COLO668 (cell line): ENCODE measurements at regions not wholly inside any gene's neighbourhood (a gene's known extent, or its start where the extent isn't known, plus 50 kb on each side); places are given as distances from the start of the nearest gene placed in this dataset.

Experiments
- DNase-seq: peaks from one replicate; lab custom pipeline; 2025; ENCODE audit not compliant: unreplicated experiment; lab: John Stamatoyannopoulos, UW

DNA sequence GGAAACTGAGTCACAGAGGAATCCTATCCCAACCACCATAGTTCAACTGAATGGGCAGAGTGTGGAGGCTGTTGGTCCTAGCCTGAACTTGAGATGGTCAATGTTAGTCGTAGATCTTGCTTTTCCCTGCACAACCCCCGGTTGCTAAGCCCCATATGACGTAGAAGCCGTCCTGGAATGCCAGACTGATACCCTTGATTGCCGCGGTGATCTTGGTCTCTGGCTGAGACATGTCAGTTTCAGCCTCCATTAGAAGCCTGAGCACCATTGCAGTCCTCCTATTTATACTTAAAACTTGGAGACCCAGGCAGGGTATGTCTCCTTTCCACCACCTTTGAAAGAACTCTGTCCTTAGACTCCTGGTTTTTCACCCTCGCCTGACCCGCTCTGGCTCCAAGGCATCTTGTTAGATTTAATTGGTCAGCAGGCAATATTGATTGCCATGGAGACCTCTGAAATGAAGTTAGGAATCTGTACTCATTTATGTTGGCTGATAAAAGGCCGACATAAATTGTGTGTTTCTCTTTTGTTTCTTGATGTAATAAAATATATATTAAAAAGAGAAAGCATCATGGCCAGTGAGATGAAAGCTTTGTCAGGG is 53.4 kb downstream of the RPLP1 start:
- no peak for DNase-seq

DNA sequence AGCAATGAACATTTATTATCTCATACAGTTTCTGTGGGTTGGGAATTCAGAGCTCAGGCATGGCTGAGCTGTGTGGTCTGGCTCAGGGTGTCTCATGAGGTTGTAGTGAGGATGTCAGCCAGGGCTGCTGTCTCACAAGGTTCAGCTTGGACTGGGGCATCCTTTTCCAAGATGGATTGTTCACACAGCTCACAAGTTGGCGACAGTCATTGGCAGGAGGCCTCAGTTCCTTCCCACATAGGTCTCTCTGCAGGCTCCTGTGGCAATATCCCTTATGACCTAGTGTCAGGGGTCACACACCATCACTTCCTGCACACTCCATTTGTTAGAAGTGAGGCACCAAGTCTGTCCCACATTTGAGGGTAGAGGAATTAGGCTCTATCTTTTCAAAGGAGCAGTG is 56.0 kb downstream of the RPLP1 start:
- DNase-seq, result no peak

DNA sequence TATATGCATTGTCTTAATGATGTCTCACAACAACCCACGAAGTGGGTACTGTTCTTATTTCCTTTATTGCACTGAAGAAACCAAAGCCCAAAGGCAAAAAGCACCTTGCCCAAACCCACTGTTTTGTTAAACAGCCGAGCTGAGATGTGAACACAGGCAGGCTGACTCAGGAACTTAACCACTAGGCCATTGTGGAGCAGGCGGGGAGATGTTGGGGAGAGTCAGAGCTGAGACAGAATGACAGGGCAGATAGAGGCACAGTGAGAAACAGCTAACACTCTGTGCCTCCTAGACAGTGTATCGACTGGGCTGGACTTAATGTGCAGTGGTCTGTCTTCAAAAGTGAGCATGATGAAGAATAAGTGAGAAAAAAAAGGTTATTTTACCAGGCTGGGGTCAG is 56.5 kb downstream of the RPLP1 start:
- DNase-seq, result no peak

DNA sequence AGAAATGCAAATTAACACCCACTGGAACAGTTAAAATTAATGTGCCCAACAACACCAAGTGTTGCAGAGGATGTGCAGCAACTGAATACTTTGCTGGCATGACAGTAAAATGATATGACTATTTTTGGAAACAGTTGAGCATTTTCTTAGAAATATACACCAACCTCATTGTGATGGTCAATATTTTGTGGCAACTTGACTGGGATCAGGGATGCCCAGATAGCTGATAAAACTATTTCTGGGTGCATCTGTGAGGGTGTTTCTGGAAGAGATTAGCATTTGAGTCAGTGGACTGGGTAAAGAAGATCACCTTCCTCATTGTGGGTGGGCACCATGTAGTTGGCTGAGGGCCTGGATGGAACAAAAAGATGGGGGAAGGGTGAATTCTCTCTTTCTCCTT is 57.9 kb downstream of the RPLP1 start:
- no peak for DNase-seq

DNA sequence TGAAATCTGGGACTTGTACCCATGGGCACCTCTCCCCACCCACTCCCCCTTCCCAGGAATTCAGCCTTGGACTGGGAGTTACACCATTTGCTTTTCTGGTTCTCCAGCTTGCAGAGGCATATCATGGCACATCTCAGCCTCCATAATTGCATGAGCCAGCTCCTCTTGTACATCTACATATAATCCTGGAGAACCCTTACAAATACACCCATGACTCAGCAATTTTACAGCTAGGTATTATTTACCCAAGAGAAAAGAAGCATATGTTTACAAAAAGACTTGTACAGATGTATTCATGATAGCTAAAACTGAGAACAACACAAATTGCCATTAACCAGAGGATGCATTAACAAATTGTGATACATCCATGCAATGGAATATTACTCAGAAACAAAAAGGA is 58.4 kb downstream of the RPLP1 start:
- DNase-seq, result no peak

DNA sequence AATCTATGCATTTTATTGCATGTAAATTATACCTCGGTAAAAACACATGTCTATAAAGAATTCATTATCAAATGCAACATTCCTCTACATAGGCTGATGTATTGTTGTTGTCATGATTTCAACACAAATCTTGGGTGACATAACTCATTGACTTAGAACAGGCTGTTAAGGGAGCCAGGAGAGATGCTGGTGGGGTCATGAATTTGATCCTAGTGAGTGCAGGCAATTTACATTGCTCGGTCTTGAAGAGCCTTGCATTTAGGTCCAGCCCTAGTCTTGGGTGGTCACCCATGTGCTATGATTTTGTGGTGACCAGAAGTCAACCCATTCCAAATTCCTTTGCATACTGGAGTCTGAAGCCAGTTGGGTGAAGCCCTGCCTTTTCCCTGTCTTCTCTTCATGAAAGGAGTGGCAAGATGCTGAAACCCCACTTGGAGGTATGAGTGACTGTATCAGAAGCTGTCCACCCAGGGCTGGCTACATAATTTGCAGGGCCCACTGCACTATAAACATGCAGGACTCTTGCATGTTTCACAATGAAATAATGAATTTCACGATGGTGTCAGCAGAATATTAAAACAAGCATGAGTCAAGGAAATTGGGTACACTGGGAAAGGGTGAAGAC is 59.2 kb downstream of the RPLP1 start:
- DNase-seq, result no peak

DNA sequence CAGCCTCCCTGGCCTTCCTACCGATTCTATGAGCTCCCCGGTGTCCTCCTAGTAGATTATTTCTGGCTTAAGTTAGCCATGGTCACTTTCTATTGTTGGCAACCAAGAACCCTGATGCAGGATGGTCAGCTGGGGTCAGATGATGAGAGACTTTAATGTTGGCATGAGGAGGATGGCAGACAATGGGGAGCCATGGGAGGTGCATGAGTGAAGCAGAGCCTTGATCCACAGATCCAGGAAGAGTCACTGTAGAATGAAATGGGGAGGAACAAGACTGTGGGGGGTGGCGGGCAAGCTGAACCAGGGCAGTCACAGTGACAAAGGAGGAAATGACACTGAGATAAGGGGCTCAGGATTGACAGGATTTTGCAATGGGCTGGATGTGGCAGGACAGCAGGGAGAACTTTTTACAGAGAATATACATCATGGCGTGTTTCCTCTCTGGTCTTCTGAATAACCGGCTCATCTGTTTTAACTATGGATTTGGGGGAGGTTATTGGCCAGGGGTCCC is 60.9 kb downstream of the RPLP1 start:
- DNase-seq, result no peak

DNA sequence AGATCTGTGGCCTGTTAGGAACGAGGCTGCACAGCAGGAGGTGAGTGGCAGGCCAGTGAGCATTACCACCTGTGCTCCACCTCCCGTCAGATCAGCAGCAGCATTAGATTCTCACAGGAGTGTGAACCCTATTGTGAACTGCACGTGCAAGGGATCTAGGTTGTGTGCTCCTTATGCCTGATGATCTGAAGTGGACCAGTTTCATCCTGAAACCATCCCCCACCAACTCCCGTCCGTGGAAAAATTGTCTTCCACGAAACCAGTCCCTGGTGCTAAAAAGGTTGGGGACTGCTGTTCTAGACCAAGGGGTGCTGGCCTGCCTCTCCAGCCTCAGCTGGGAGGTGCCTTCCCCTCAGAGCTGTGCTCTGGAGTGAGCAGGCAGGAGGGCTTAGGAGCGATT is 61.4 kb downstream of the RPLP1 start:
- DNase-seq, result no peak

DNA sequence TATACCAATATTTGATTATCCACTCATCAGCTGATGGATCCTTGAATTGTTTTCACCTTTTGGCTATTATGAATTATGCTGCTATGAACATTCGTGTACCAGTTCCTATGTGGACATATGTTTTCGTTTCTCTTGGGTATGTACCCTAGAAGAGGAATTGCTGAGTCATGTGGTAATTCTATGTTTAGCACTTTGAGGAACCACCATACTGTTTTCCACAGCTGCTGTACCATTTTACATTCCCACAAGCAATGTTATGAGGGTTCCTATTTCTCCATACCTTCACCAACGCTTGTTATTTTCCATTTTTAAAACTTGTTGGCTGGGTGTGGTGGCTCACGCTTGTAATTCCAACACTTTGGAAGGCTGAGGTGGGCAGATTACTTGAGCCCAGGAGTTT is 62.9 kb downstream of the RPLP1 start:
- DNase-seq, result no peak

DNA sequence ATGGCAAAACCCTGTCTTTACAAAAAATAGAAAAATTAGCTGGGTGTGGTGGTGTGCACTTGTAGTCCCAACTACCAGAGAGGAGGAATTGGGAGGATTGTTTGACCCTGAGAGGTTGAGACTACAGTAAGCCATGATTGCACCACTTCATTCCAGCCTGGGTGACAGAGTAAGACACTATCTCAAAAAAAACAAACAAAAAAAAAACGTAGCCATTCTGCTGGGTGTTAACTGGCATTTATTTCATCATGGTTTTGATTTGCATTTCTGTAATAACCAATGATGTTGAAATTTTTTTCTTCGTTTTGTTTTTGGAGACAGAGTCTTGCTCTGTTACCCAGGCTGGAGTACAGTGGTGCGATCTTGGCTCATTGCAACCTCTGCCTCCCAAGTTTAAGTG is 63.3 kb downstream of the RPLP1 start:
- DNase-seq, result no peak

DNA sequence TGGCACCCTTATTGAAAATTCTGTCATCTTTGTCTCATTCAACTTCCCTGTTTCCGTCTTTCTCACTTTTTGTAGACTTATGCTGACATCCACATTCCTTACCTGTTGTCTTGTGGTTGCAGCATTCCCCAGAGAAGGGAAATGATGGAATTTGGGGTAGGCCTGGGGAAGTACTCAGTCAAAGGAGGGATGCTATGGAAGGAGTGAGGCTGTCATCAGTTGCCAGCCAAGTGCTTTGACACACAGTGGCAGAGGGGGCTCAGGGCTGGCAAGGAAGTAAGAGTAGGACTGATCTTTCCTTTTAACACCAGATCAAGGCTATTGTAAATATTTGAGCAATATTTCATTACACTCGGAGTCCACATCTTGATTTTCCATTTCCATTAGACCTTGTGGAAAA is 64.4 kb downstream of the RPLP1 start:
- no peak for DNase-seq

DNA sequence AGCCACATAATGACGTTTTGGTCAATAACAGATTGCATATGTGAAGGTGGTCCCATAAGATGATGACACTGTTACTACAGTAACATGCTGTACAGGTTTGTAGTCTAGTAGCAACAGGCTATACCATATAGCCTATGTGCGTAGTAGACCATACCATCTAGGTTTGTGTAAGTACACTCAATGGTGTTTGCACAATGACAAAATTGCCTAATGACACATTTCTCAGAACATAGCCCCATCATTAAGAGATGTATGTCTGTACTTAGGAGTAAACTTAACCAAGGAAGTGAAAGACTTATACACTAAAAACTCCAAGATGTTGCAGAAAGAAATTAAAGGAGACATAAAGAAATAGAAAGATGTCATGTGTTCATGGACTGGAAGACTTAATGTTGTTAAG is 66.2 kb downstream of the RPLP1 start:
- no peak for DNase-seq

DNA sequence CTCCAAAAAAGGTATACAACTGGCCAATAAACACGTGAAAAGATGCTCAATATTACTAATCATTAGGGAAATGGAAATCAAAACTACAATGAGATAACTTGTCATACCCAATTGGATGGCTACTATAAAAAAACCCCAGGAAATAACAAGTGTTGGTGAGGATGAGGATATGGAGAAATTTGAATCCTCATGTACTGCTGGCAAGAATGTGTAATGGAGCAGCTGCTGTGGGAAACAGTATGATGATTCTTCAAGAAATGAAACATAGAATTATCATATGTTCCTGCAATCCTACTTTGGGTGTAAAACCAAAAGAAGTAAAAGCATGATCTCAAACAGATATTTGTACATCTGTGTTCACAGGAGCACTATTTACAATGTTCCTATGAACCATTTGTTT is 67.4 kb downstream of the RPLP1 start:
- DNase-seq, result no peak

DNA sequence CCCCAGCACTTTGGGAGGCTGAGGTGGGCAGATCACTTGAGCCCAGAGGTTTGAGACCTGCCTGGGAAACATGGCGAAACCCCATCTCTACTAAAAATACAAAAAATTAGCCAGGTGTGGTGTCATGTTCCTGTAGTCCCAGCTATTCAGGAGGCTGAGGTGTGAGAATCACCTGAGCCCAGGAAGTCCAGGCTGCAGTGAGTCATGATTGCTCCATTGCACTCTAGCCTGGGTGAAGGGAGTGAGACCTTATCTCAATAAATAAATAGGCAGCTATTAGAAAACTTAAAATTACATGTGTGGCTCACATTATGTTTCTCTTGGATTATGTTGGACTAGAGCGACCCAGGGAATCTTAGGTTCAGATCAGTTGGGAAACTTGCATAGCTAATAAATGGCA is 69.7 kb downstream of the RPLP1 start:
- DNase-seq, result peak; percentile 18

DNA sequence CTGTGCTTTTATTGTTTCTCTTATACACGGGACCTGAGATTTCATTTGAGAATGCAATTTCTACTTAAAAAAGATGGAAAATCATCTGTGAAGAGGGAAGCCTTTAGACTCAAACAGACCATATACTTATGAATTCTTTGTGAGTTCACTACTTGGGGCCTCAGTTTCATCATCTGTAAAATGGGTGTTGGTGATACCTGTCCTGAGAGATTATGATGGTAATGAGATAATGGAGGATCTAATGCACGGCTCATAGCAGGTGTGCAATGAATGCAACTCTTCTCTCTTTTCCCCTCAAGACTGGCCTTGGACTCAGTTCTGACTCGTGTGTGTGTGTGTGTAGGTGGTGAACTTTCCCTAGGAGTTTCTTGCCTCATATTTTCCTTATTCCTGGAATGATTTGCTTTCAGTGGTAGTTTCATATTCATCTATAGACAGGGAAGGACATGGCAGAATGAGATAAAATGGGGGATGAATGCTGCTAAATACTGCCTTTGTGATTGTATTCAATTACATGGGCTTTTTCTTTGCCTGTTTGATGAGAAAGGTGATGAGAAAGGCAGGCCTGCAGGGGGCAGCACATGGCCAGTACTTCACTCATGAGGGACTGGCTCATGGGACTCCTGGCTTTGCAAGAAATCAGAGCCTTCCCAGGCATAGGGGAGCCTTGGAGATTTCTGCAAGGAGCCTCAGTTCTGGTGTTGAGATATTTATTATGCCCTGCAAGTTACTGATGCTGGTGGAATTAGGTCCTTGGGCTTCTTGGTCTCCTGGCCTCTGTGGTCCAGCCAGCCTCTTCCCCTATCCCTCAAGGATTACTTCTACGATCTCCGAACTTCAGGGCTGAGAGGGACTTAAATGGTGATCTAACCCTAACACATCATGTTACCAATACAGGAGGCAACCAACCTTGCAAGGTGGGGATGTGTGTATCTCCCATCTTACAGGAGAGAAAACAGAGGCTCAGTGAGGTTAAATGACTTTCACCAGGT is 70.7 kb downstream of the RPLP1 start:
- DNase-seq, result peak; percentile 78

DNA sequence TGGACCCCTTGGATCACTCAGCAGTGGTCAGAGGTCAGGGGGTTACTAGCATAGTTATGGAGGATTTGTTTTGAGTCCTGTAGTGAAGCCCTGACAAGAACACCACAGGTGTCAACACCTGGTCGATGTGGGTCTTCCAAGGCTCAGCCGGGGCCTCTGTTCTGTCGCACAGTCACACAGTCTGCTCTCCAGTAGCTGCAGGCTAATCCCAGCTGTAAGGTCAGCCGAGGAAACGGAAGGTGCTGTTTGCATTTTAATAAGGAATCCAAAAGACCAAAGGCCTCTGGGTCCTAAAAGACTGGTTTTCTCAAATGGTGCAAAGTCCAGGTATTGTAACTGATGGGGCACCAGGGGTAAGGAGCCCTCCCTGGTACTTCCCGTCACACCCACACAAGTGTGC is 71.7 kb downstream of the RPLP1 start:
- DNase-seq, result no peak

DNA sequence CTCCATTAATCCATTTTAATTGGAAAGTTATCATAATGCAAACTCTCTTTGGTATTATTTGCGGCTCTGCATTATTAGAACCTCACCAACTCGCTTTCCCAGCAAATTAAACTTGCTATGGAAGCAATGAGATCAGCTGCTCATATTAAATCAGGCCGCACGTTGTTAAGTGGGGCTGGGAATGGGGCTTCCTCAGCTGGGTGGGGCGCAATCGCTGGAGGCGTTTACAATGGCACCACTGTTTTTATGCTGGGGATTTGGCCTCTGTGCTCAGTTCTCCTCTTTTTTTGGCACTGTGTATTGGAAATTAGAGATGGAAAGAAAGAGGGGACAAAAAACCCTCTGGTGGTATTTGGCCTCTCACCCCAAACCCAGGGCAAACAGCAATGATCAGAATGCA is 72.2 kb downstream of the RPLP1 start:
- DNase-seq, result no peak

DNA sequence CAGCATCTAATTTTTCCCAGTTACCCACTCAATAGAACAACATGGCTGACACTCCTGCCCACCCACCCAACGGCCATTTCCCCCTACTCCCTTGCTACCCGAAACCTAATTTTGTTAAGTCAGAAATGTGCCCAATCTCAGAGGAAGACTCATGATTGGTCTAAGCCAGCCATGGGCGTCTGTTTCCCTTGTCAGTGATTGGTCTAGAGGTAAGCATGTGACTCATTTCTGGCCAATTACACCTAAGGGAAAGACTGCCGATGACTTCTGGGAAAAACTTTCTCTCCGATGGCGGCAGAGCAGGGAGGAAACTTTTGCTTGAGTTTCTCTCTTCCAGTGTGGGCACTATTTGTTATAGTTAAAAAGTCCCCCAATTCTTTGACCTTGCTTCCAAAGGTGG is 72.9 kb downstream of the RPLP1 start:
- DNase-seq, result no peak

DNA sequence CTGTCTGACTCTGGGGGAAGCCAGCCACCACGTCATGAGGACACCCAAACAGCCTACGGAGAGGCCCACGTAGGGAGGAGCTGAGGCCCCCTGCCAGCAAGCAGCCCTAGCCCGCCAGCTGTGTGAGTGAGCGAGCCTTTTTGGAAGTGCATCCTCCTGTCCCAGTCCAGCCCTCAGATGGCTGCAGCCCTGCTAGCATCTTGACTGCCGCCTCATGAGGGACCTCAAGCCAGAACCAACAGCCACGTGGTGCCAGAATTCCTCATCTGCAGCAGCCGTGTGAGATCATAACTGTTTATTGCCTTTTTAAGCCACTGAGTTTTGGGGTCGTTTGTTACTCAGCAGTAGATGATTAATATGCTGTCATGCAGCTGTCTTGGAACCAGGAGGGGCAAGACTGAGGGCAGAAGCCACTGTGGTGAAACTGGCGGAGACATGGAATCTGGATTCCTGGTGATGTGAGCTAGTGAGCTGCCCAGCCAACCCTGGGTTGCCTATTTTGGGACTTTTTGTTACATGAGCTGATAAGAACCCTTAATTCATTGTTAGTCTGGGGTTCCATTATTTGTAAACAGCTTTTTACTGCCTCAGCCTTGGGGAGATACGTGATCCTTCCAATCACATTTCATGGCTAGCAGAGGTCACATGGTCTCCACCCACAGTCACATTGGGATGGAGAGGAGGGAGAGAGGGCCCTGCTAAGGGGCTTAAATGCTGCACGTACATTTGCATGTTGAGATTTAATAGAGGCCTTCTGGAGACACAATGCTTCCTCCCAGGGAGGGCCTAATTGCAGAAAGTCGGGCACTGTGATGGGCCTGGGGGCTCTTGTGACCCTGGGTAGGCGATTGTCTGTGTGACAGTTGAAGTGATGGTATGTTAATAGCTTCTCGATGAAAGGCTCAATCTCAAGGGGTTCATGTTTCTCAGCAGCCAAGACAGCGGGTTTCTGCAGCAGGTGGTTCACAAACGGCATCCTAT is 73.8 kb downstream of the RPLP1 start:
- DNase-seq, result no peak

DNA sequence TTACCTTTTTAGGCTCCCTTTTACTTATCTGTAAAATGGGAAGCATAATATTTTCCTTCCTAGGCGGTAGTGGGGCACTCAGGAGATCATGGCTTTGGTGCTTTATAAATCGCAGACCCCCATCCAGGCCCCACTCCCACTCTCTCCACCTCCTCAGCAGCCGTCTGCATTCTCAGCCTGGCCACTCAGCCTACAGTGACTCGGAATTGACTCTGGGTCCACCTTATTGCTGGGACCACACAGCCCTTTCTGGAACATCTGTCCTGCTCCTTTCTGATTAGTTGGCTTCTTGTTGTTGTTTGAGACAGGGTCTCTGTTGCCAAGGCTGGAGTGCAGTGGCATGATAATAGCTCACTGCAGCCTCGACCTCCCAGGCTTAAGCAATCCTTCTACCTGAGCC is 76.5 kb downstream of the RPLP1 start:
- no peak for DNase-seq
